ENCODE measurements at regions not wholly inside any gene's neighbourhood (a gene's known extent, or its start where the extent isn't known, plus 50 kb on each side); places are given as distances from the start of the nearest gene placed in this dataset.

DNA sequence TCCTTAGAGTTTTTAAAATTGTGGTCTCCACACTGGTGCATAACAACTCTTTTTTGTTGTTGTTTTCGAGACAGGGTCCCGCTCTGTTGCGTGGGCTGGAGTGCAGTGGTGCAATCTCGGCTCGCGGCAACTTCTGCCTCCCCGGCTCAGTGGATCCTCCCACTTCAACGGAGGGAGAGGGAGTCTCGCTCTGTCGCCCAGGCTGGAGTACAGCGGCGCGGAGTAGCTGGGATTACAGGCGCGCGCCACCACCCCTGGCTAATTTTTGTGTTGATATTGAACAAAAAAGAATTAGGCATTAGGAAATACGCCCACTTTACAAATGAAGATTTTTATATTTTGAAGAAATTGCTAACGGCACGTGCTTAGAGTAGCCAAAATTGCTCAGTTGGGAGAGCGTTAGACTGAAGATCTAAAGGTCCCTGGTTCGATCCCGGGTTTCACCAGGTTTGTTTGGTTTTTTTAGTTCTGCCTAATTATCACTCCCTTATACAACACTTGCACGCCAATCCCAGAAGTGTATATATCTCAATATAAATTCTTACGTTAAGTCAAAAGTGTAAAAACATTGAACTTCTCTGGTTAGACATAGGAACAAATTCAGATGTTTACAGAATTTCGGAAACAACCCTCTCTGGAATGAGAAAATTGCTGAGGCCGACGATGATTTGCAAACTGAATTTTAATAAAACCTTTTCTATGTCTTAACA is 159.6 kb downstream of the TRIM27 start:
- WGBS, 5 donors, result 32 to 51% (median 41%) methylated on average over 27 of the region's 27 CpGs
- H3K27ac ChIP-seq, result no peak overlapping the region
- no peak for DNase-seq
- peaks cover 0 to 6% (median 0%) of the 10 kb centered on the region in 4 donors for H3K4me1 ChIP-seq
- no peaks in the 10 kb centered on the region for H3K36me3 ChIP-seq
- peaks cover 0 to 26% (median 16%) of the 10 kb centered on the region in 4 donors for H3K9me3 ChIP-seq
- no peak overlapping the region for H3K4me3 ChIP-seq
- intact Hi-C loops (cut with DNase I; ENCODE audit: low total_unique reads), result no loop called here
- H3K27me3 ChIP-seq, result peaks cover 0 to 100% (median 54%) of the 10 kb centered on the region in 3 donors
- TF ChIP-seq EP300 (IDR thresholded peaks at IDR 0.05) (no peak), POLR2A (IDR thresholded peaks at IDR 0.05) (no peak), POLR2AphosphoS5 (IDR thresholded peaks at IDR 0.05) (no peak)
- TF ChIP-seq, protein P1, sequence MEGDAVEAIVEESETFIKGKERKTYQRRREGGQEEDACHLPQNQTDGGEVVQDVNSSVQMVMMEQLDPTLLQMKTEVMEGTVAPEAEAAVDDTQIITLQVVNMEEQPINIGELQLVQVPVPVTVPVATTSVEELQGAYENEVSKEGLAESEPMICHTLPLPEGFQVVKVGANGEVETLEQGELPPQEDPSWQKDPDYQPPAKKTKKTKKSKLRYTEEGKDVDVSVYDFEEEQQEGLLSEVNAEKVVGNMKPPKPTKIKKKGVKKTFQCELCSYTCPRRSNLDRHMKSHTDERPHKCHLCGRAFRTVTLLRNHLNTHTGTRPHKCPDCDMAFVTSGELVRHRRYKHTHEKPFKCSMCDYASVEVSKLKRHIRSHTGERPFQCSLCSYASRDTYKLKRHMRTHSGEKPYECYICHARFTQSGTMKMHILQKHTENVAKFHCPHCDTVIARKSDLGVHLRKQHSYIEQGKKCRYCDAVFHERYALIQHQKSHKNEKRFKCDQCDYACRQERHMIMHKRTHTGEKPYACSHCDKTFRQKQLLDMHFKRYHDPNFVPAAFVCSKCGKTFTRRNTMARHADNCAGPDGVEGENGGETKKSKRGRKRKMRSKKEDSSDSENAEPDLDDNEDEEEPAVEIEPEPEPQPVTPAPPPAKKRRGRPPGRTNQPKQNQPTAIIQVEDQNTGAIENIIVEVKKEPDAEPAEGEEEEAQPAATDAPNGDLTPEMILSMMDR (IDR thresholded peaks at IDR 0.05), result no peak

DNA sequence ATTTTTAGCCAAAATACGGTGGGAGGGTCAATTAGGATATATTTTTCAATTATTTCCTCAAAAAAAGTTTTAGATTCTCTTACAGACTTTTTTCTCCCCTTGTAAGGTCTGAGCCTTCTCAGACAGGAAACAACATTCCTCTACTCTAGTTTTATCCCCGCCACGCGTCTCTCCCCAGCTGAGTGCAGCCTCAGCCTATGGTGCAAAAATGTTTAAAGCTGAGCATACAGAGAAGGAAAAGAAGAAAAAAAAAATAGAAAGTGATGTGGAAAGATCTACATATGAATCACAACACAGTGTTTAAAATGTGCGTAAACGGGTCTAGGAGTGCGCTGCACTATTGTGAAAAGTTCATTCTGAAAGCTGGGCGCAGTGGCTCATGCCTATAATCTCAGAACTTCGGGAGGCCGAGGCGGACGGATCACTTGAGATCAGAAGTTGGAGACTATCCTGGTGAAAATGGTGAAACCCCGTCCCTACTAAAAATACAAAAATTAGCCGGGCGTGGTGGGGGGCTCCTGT is 159.0 kb downstream of the TRIM27 start:
- DNase-seq, result no peak
- peaks cover 0 to 6% (median 0%) of the 10 kb centered on the region in 4 donors for H3K4me1 ChIP-seq
- intact Hi-C loops (cut with DNase I; ENCODE audit: low total_unique reads), result no loop called here
- peaks cover 0 to 100% (median 61%) of the 10 kb centered on the region in 3 donors for H3K27me3 ChIP-seq
- H3K27ac ChIP-seq, result no peak overlapping the region
- no peak overlapping the region for H3K4me3 ChIP-seq
- TF ChIP-seq POLR2AphosphoS5 (IDR thresholded peaks at IDR 0.05), result no peak
- TF ChIP-seq, protein P1 (IDR thresholded peaks at IDR 0.05), result no peak
- TF ChIP-seq POLR2A (IDR thresholded peaks at IDR 0.05), result no peak
- no peak for TF ChIP-seq EP300 (IDR thresholded peaks at IDR 0.05)
- H3K9me3 ChIP-seq, result peaks cover 0 to 26% (median 15%) of the 10 kb centered on the region in 4 donors
- 20 to 30% (median 25%) methylated on average over 15 of the region's 15 CpGs for WGBS, 5 donors
- no peaks in the 10 kb centered on the region for H3K36me3 ChIP-seq

DNA sequence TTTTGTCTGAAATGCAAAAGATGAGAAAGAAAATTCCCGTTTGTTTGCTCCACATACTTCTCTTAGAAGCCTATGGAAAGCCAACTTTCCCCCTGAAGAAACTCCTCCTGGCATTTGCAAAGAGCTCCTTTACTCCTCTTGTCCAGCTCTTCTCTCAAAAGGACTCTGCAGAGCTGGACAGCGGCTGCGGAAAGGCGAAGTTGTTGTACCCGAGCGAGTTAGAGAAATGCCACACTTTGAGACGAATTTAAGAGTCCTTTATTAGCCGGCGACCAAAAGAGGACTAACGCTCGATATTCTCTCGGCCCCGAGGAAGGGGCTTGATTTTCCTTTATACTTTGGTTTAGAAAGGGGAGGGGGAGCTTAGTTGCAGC is 157.8 kb downstream of the TRIM27 start:
- intact Hi-C loops (cut with DNase I; ENCODE audit: low total_unique reads), result no loop called here
- no peak overlapping the region for H3K27ac ChIP-seq
- no peak overlapping the region for H3K4me3 ChIP-seq
- H3K27me3 ChIP-seq, result peaks cover 7 to 100% (median 72%) of the 10 kb centered on the region in 3 donors
- 2 to 8% (median 4%) methylated on average over 13 of the region's 13 CpGs for WGBS, 5 donors
- no peaks in the 10 kb centered on the region for H3K36me3 ChIP-seq
- TF ChIP-seq, protein P1 (IDR thresholded peaks at IDR 0.05), result no peak
- TF ChIP-seq EP300 (IDR thresholded peaks at IDR 0.05) (no peak), POLR2A (IDR thresholded peaks at IDR 0.05) (no peak)
- H3K9me3 ChIP-seq, result peaks cover 0 to 30% (median 18%) of the 10 kb centered on the region in 4 donors
- DNase-seq, result no peak
- H3K4me1 ChIP-seq, result peaks cover 0 to 6% (median 0%) of the 10 kb centered on the region in 4 donors

DNA sequence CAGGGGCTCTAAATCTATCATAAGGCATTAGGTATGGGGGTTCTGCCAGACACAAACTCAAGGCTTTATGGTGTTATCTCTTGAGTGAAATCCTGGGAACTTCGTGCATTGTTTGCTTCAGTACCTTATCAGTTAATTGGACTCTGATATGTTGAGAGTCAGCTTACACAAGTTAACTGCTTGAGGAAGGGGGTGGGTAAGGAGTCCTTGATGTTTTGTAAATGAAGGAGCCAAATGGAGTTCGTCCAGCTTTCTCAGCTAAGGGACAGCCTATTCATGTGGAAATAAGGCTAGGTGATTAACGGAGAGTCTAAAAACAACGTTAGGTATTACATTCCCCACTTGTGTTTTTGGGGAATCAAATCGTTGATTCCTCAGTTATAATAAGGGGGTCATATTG is 157.4 kb downstream of the TRIM27 start:
- Histone ChIP-seq H3K4me1 (peaks cover 0 to 6% (median 0%) of the 10 kb centered on the region in 4 donors), H3K4me3 (no peak overlapping the region), H3K9me3 (peaks cover 0 to 31% (median 19%) of the 10 kb centered on the region in 4 donors), H3K36me3 (no peaks in the 10 kb centered on the region), H3K27ac (no peak overlapping the region), H3K27me3 (peaks cover 11 to 100% (median 77%) of the 10 kb centered on the region in 3 donors)
- WGBS, 5 donors, result 2 to 5% (median 3%) methylated on average over 5 of the region's 5 CpGs
- no peak for TF ChIP-seq EP300 (IDR thresholded peaks at IDR 0.05)
- no peak for TF ChIP-seq POLR2AphosphoS5 (IDR thresholded peaks at IDR 0.05)
- no peak for TF ChIP-seq POLR2A (IDR thresholded peaks at IDR 0.05)
- TF ChIP-seq, protein P1 (IDR thresholded peaks at IDR 0.05), result no peak
- DNase-seq, result no peak
- intact Hi-C loops (cut with DNase I; ENCODE audit: low total_unique reads), result no loop called here

Data from stomach (tissue), 8 donors.